WTC11 (cell line): ENCODE measurements at regions not wholly inside any gene's neighbourhood (a gene's known extent, or its start where the extent isn't known, plus 50 kb on each side); places are given as distances from the start of the nearest gene placed in this dataset.
"Not testable (repeated sequence)": the region's sequence is repeated elsewhere in the genome, so short reads cannot be mapped to it uniquely, and the experiment has no call there.

Experiments used
- ATAC-seq: fragments of 200-7000 bp; cut with Tn5 transposase; 2 replicates; pipeline ENCODE4 v1.10.0; 2021; ENCODE audit warnings: mild to moderate bottlenecking, moderate library complexity
- CTCF ChIA-PET: fragments of 300-600 bp; sonication (Branson Sonifier 250); formaldehyde crosslinking; loops from one replicate; lab custom pipeline; 2021; ENCODE audit warnings: antibody characterized with exemption; lab: Charles Lee
- POLR2A ChIA-PET: fragments of 350-600 bp; sonication (Branson Sonifier 250); formaldehyde crosslinking; loops from one replicate; lab custom pipeline; 2021; ENCODE audit warnings: antibody characterized with exemption; lab: Charles Lee
- DNase-seq: peaks from one replicate; pipeline ENCODE4 v3.0.0; 2021; ENCODE audit warnings: low spot score
- H3K27ac Mint-ChIP-seq: 2 replicates; pipeline ENCODE4 v1.8.0; 2021; ENCODE audit warnings: mixed read lengths
- H3K27me3 Mint-ChIP-seq: 2 replicates; pipeline ENCODE4 v1.8.0; 2021; ENCODE audit warnings: low read depth, mild to moderate bottlenecking, moderate library complexity, mixed read lengths
- H3K36me3 Mint-ChIP-seq: 2 replicates; pipeline ENCODE4 v1.8.0; 2021; ENCODE audit warnings: mixed read lengths
- H3K4me1 Mint-ChIP-seq: 2 replicates; pipeline ENCODE4 v1.8.0; 2022; ENCODE audit warnings: mixed read lengths
- H3K4me3 Mint-ChIP-seq: 2 replicates; pipeline ENCODE4 v1.8.0; 2021; ENCODE audit warnings: mild to moderate bottlenecking, moderate library complexity, mixed read lengths
- H3K9me3 Mint-ChIP-seq: 2 replicates; pipeline ENCODE4 v1.8.0; 2021; ENCODE audit warnings: mixed read lengths
- RORB ChIP-seq: fragments of 250-450 bp; sonication (Bioruptor Pico); IDR thresholded peaks from 2 replicates; pipeline ENCODE4 v1.9.0; 2021; ENCODE audit warnings: mild to moderate bottlenecking
- TF ChIP-seq, protein P1 (sequence below): sonication (generic); formaldehyde crosslinking; IDR thresholded peaks from 2 replicates; pipeline ENCODE4 v1.8.1; 2023; ENCODE audit warnings: mild to moderate bottlenecking, moderate library complexity, missing genetic modification reagents
- TF ChIP-seq, protein P2 (sequence below): sonication (generic); formaldehyde crosslinking; IDR thresholded peaks from 2 replicates; pipeline ENCODE4 v1.8.1; 2023; ENCODE audit warnings: mild to moderate bottlenecking, missing genetic modification reagents
- TF ChIP-seq, protein P3 (sequence below): sonication (generic); formaldehyde crosslinking; IDR thresholded peaks from 2 replicates; pipeline ENCODE4 v1.8.1; 2022; ENCODE audit warnings: low read depth, mild to moderate bottlenecking, moderate library complexity, missing genetic modification reagents, borderline replicate concordance
- TF ChIP-seq, protein P4 (sequence below): fragments of 250-450 bp; sonication (Bioruptor Pico); IDR thresholded peaks from 2 replicates; pipeline ENCODE4 v1.9.0; 2021; ENCODE audit warnings: mild to moderate bottlenecking
- TF ChIP-seq, protein P5 (sequence below): fragments of 250-450 bp; sonication (Bioruptor Pico); IDR thresholded peaks from 2 replicates; pipeline ENCODE4 v1.9.0; 2021; ENCODE audit warnings: mild to moderate bottlenecking, borderline replicate concordance
- TF ChIP-seq, protein P6 (sequence below): sonication (generic); formaldehyde crosslinking; conservative IDR thresholded peaks from 2 replicates; pipeline ENCODE4 v1.8.1; 2022; ENCODE audit warnings: mild to moderate bottlenecking, missing genetic modification reagents
- TF ChIP-seq, protein P7 (sequence below): sonication (generic); formaldehyde crosslinking; IDR thresholded peaks from 2 replicates; pipeline ENCODE4 v1.8.0; 2022; ENCODE audit warnings: mild to moderate bottlenecking, missing genetic modification reagents
- TF ChIP-seq, protein P8 (sequence below): sonication (generic); formaldehyde crosslinking; IDR thresholded peaks from 2 replicates; pipeline ENCODE4 v1.8.0; 2023; ENCODE audit warnings: missing genetic modification reagents, mild to moderate bottlenecking, borderline replicate concordance
- TF ChIP-seq, protein P9 (sequence below): sonication (generic); formaldehyde crosslinking; IDR thresholded peaks from 2 replicates; pipeline ENCODE4 v1.8.1; 2023; ENCODE audit warnings: mild to moderate bottlenecking, missing genetic modification reagents, borderline replicate concordance

DNA sequence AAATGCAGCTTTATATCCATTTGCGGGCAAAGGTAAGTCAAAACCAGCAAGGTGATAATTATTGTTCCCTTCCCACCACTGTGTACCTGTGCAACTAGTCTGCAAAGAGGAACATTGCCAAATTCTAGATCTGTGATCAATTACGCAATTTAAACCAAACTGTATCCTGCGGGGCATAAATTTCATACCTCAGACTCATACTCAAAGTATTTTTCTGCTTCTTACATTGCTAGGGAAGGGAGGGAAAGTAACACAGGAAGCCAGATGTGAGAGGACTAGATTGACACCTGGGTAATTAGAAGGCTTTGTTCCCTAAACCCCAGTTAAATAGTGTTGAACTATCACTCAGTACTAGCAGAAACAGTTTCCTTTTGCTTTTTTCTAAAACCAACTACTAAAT lies 240.2 kb upstream of the ZNF608 start:
- H3K4me1 Mint-ChIP-seq, result peaks cover 9% of the 10 kb centered on the region
- H3K27ac Mint-ChIP-seq, result no peak overlapping the region
- POLR2A ChIA-PET, result no interaction called here
- no peak overlapping the region for H3K4me3 Mint-ChIP-seq
- DNase-seq (no peak), ATAC-seq (no peak)
- peaks cover 35% of the 10 kb centered on the region for H3K27me3 Mint-ChIP-seq
- H3K9me3 Mint-ChIP-seq, result peaks cover 52% of the 10 kb centered on the region
- CTCF ChIA-PET, result no interaction called here
- H3K36me3 Mint-ChIP-seq, result peaks cover 55% of the 10 kb centered on the region
- TF ChIP-seq, protein P1, sequence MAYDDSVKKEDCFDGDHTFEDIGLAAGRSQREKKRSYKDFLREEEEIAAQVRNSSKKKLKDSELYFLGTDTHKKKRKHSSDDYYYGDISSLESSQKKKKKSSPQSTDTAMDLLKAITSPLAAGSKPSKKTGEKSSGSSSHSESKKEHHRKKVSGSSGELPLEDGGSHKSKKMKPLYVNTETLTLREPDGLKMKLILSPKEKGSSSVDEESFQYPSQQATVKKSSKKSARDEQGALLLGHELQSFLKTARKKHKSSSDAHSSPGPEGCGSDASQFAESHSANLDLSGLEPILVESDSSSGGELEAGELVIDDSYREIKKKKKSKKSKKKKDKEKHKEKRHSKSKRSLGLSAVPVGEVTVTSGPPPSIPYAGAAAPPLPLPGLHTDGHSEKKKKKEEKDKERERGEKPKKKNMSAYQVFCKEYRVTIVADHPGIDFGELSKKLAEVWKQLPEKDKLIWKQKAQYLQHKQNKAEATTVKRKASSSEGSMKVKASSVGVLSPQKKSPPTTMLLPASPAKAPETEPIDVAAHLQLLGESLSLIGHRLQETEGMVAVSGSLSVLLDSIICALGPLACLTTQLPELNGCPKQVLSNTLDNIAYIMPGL (CRISPR knock-in tag), result no peak
- no peak for TF ChIP-seq RORB
- TF ChIP-seq, protein P2, sequence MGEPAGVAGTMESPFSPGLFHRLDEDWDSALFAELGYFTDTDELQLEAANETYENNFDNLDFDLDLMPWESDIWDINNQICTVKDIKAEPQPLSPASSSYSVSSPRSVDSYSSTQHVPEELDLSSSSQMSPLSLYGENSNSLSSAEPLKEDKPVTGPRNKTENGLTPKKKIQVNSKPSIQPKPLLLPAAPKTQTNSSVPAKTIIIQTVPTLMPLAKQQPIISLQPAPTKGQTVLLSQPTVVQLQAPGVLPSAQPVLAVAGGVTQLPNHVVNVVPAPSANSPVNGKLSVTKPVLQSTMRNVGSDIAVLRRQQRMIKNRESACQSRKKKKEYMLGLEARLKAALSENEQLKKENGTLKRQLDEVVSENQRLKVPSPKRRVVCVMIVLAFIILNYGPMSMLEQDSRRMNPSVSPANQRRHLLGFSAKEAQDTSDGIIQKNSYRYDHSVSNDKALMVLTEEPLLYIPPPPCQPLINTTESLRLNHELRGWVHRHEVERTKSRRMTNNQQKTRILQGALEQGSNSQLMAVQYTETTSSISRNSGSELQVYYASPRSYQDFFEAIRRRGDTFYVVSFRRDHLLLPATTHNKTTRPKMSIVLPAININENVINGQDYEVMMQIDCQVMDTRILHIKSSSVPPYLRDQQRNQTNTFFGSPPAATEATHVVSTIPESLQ (CRISPR knock-in tag), result no peak
- TF ChIP-seq, protein P3, sequence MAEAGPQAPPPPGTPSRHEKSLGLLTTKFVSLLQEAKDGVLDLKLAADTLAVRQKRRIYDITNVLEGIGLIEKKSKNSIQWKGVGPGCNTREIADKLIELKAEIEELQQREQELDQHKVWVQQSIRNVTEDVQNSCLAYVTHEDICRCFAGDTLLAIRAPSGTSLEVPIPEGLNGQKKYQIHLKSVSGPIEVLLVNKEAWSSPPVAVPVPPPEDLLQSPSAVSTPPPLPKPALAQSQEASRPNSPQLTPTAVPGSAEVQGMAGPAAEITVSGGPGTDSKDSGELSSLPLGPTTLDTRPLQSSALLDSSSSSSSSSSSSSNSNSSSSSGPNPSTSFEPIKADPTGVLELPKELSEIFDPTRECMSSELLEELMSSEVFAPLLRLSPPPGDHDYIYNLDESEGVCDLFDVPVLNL (CRISPR knock-in tag), result no peak
- TF ChIP-seq, protein P4, sequence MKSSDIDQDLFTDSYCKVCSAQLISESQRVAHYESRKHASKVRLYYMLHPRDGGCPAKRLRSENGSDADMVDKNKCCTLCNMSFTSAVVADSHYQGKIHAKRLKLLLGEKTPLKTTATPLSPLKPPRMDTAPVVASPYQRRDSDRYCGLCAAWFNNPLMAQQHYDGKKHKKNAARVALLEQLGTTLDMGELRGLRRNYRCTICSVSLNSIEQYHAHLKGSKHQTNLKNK (CRISPR knock-in tag), result no peak

DNA sequence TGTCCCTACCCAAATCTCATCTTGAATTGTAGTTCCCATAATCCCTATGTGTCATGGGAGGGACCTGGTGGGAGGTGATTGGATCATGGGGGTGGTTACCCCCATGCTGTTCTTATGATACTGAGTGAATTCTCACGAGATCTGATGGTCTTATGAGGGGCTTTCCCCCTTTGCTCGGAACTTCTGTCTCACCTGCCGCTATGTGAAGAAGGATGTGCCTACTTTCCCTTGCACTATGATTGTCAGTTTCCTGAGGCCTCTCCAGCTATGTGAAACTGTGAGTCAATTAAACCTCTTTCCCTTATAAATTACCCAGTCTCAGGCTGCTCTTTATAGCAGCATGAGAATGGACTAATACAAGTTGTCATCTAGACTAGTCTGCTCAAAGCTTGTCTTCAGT lies 241.3 kb upstream of the ZNF608 start:
- peaks cover 52% of the 10 kb centered on the region for H3K9me3 Mint-ChIP-seq
- peaks cover 25% of the 10 kb centered on the region for H3K27me3 Mint-ChIP-seq
- H3K4me1 Mint-ChIP-seq, H3K4me3 Mint-ChIP-seq, POLR2A ChIA-PET, DNase-seq, CTCF ChIA-PET, ATAC-seq, H3K27ac Mint-ChIP-seq: not testable (repeated sequence)
- peaks cover 45% of the 10 kb centered on the region for H3K36me3 Mint-ChIP-seq

DNA sequence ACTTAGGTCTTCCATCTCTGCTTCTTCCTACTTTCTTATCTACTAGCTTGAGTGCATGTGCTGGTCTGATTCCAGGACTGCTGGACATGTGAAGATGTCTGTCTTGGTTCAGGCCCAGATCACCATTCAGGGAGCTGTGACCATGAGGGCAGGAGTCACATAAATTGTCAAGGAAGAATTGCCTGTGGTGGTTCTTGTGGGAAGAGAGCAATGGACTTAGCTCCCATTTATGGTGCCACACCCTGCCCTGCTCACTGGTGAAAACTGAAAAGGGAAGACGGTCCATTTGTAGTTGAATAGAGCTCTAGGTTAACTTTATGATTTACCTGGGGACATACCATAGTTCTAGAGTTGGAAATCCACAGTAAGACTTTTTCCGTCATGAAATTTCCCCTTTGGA lies 244.3 kb upstream of the ZNF608 start:
- peaks cover 3% of the 10 kb centered on the region for H3K27me3 Mint-ChIP-seq
- H3K27ac Mint-ChIP-seq, result no peak overlapping the region
- peaks cover 11% of the 10 kb centered on the region for H3K4me1 Mint-ChIP-seq
- DNase-seq (no peak), ATAC-seq (no peak)
- peaks cover 19% of the 10 kb centered on the region for H3K36me3 Mint-ChIP-seq
- H3K9me3 Mint-ChIP-seq, result peaks cover 28% of the 10 kb centered on the region
- ChIA-PET CTCF (no interaction called here), POLR2A (no interaction called here)
- no peak overlapping the region for H3K4me3 Mint-ChIP-seq
- TF ChIP-seq, protein P5, sequence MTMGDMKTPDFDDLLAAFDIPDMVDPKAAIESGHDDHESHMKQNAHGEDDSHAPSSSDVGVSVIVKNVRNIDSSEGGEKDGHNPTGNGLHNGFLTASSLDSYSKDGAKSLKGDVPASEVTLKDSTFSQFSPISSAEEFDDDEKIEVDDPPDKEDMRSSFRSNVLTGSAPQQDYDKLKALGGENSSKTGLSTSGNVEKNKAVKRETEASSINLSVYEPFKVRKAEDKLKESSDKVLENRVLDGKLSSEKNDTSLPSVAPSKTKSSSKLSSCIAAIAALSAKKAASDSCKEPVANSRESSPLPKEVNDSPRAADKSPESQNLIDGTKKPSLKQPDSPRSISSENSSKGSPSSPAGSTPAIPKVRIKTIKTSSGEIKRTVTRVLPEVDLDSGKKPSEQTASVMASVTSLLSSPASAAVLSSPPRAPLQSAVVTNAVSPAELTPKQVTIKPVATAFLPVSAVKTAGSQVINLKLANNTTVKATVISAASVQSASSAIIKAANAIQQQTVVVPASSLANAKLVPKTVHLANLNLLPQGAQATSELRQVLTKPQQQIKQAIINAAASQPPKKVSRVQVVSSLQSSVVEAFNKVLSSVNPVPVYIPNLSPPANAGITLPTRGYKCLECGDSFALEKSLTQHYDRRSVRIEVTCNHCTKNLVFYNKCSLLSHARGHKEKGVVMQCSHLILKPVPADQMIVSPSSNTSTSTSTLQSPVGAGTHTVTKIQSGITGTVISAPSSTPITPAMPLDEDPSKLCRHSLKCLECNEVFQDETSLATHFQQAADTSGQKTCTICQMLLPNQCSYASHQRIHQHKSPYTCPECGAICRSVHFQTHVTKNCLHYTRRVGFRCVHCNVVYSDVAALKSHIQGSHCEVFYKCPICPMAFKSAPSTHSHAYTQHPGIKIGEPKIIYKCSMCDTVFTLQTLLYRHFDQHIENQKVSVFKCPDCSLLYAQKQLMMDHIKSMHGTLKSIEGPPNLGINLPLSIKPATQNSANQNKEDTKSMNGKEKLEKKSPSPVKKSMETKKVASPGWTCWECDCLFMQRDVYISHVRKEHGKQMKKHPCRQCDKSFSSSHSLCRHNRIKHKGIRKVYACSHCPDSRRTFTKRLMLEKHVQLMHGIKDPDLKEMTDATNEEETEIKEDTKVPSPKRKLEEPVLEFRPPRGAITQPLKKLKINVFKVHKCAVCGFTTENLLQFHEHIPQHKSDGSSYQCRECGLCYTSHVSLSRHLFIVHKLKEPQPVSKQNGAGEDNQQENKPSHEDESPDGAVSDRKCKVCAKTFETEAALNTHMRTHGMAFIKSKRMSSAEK (CRISPR knock-in tag), result no peak
- TF ChIP-seq, protein P6, sequence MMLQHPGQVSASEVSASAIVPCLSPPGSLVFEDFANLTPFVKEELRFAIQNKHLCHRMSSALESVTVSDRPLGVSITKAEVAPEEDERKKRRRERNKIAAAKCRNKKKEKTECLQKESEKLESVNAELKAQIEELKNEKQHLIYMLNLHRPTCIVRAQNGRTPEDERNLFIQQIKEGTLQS, result no peak
- TF ChIP-seq, protein P7, sequence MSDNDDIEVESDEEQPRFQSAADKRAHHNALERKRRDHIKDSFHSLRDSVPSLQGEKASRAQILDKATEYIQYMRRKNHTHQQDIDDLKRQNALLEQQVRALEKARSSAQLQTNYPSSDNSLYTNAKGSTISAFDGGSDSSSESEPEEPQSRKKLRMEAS (CRISPR knock-in tag), result no peak
- TF ChIP-seq, protein P4 (CRISPR knock-in tag), result no peak
- TF ChIP-seq, protein P8, sequence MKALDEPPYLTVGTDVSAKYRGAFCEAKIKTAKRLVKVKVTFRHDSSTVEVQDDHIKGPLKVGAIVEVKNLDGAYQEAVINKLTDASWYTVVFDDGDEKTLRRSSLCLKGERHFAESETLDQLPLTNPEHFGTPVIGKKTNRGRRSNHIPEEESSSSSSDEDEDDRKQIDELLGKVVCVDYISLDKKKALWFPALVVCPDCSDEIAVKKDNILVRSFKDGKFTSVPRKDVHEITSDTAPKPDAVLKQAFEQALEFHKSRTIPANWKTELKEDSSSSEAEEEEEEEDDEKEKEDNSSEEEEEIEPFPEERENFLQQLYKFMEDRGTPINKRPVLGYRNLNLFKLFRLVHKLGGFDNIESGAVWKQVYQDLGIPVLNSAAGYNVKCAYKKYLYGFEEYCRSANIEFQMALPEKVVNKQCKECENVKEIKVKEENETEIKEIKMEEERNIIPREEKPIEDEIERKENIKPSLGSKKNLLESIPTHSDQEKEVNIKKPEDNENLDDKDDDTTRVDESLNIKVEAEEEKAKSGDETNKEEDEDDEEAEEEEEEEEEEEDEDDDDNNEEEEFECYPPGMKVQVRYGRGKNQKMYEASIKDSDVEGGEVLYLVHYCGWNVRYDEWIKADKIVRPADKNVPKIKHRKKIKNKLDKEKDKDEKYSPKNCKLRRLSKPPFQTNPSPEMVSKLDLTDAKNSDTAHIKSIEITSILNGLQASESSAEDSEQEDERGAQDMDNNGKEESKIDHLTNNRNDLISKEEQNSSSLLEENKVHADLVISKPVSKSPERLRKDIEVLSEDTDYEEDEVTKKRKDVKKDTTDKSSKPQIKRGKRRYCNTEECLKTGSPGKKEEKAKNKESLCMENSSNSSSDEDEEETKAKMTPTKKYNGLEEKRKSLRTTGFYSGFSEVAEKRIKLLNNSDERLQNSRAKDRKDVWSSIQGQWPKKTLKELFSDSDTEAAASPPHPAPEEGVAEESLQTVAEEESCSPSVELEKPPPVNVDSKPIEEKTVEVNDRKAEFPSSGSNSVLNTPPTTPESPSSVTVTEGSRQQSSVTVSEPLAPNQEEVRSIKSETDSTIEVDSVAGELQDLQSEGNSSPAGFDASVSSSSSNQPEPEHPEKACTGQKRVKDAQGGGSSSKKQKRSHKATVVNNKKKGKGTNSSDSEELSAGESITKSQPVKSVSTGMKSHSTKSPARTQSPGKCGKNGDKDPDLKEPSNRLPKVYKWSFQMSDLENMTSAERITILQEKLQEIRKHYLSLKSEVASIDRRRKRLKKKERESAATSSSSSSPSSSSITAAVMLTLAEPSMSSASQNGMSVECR (CRISPR knock-in tag), result no peak
- TF ChIP-seq, protein P9, sequence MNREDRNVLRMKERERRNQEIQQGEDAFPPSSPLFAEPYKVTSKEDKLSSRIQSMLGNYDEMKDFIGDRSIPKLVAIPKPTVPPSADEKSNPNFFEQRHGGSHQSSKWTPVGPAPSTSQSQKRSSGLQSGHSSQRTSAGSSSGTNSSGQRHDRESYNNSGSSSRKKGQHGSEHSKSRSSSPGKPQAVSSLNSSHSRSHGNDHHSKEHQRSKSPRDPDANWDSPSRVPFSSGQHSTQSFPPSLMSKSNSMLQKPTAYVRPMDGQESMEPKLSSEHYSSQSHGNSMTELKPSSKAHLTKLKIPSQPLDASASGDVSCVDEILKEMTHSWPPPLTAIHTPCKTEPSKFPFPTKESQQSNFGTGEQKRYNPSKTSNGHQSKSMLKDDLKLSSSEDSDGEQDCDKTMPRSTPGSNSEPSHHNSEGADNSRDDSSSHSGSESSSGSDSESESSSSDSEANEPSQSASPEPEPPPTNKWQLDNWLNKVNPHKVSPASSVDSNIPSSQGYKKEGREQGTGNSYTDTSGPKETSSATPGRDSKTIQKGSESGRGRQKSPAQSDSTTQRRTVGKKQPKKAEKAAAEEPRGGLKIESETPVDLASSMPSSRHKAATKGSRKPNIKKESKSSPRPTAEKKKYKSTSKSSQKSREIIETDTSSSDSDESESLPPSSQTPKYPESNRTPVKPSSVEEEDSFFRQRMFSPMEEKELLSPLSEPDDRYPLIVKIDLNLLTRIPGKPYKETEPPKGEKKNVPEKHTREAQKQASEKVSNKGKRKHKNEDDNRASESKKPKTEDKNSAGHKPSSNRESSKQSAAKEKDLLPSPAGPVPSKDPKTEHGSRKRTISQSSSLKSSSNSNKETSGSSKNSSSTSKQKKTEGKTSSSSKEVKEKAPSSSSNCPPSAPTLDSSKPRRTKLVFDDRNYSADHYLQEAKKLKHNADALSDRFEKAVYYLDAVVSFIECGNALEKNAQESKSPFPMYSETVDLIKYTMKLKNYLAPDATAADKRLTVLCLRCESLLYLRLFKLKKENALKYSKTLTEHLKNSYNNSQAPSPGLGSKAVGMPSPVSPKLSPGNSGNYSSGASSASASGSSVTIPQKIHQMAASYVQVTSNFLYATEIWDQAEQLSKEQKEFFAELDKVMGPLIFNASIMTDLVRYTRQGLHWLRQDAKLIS, result no peak
